Suprapubic skin (tissue), 4 donors: ENCODE measurements at regions not wholly inside any gene's neighbourhood (a gene's known extent, or its start where the extent isn't known, plus 50 kb on each side); places are given as distances from the start of the nearest gene placed in this dataset.

ENCODE experiments used
- CTCF ChIP-seq, 2 donors: fragments of 200-600 bp in 1 of 2; fragments of 450-650 bp in 1 of 2; sonication (generic) in 1 of 2; IDR thresholded peaks; one replicate each; pipeline ENCODE4 v1.5.1; 2016 to 2019; ENCODE audit warnings: antibody characterized with exemption in 2 of 2, mild to moderate bottlenecking in 1 of 2, moderate library complexity in 1 of 2
- EP300 ChIP-seq: sonication (generic); formaldehyde crosslinking; IDR thresholded peaks from one replicate; pipeline ENCODE4 v1.6.1; 2017; ENCODE audit warnings: antibody characterized with exemption
- POLR2A ChIP-seq, 2 donors: fragments of 450-650 bp; IDR thresholded peaks; one replicate each; pipeline ENCODE4 v1.6.1; 2017; ENCODE audit warnings: antibody characterized with exemption in 2 of 2, mild to moderate bottlenecking in 2 of 2, moderate library complexity in 2 of 2
- POLR2AphosphoS5 ChIP-seq, 3 donors: sonication (generic); formaldehyde crosslinking; IDR thresholded peaks; one replicate each; pipeline ENCODE4 v1.6.1; 2017; ENCODE audit warnings: antibody characterized with exemption in 3 of 3

- TF ChIP-seq CTCF (IDR thresholded peaks at IDR 0.05) (no peak), POLR2AphosphoS5 (IDR thresholded peaks at IDR 0.05) (no peak), EP300 (no peak), POLR2A (IDR thresholded peaks at IDR 0.05) (no peak)
Measured at GRCh38 chr14:96660123-96660522, 137.1 kb upstream of the VRK1 start.
